GM23338 (cell line): ENCODE measurements at regions not wholly inside any gene's neighbourhood (a gene's known extent, or its start where the extent isn't known, plus 50 kb on each side); places are given as distances from the start of the nearest gene placed in this dataset.

Experiments used
- ATAC-seq: fragments of 200-7000 bp; cut with Tn5 transposase; 3 replicates; pipeline ENCODE4 v1.9.1; 2020
- DNase-seq: peaks from one replicate; pipeline ENCODE4 v3.0.0-alpha.2; 2015; ENCODE audit warnings: low spot score
- H2AFZ ChIP-seq: fragments of 200-600 bp; sonication (generic); 2 replicates; pipeline ENCODE4 v1.8.0; 2016; ENCODE audit warnings: antibody characterized with exemption, mild to moderate bottlenecking, moderate library complexity
- H3F3A ChIP-seq: fragments of 200-600 bp; sonication (generic); replicated peaks from 2 replicates; pipeline ENCODE4 v1.8.0; 2017; ENCODE audit warnings: antibody characterized with exemption, mixed run types, low read depth
- H3K27ac ChIP-seq: fragments of 200-600 bp; sonication (generic); 2 replicates; pipeline ENCODE4 v1.6.1; 2016; ENCODE audit warnings: low read depth
- H3K27me3 ChIP-seq: fragments of 200-600 bp; sonication (generic); 2 replicates; pipeline ENCODE4 v1.8.0; 2016; ENCODE audit warnings: mild to moderate bottlenecking, mixed run types, moderate library complexity; ENCODE audit not compliant: insufficient read depth
- H3K36me3 ChIP-seq: fragments of 200-600 bp; sonication (generic); 2 replicates; pipeline ENCODE4 v1.8.0; 2016; ENCODE audit warnings: mild to moderate bottlenecking; ENCODE audit not compliant: insufficient read depth
- H3K4me1 ChIP-seq: fragments of 200-600 bp; sonication (generic); 2 replicates; pipeline ENCODE4 v1.8.0; 2016; ENCODE audit warnings: mild to moderate bottlenecking, moderate library complexity; ENCODE audit not compliant: insufficient read depth
- H3K4me2 ChIP-seq: fragments of 200-600 bp; sonication (generic); 2 replicates; pipeline ENCODE4 v1.7.1; 2017; ENCODE audit warnings: mixed run types
- H3K4me3 ChIP-seq: fragments of 200-600 bp; sonication (generic); 2 replicates; pipeline ENCODE4 v1.6.1; 2016; ENCODE audit warnings: mixed run types
- H3K79me2 ChIP-seq: fragments of 200-600 bp; sonication (generic); replicated peaks from 2 replicates; pipeline ENCODE4 v1.8.0; 2017; ENCODE audit warnings: mild to moderate bottlenecking; ENCODE audit not compliant: insufficient read depth
- H3K9me2 ChIP-seq: fragments of 200-600 bp; sonication (generic); 2 replicates; pipeline ENCODE4 v1.8.0; 2017; ENCODE audit not compliant: insufficient read depth
- H4K20me1 ChIP-seq: fragments of 200-600 bp; sonication (generic); replicated peaks from 2 replicates; pipeline ENCODE4 v1.8.0; 2017; ENCODE audit warnings: mild to moderate bottlenecking; ENCODE audit not compliant: insufficient read depth
- H3K27ac Mint-ChIP-seq: 2 replicates; pipeline ENCODE4 v1.8.0; 2020; ENCODE audit warnings: inconsistent platforms, mild to moderate bottlenecking, moderate library complexity, mixed read lengths
- H3K27me3 Mint-ChIP-seq: 3 replicates; pipeline ENCODE4 v1.8.0; 2022; ENCODE audit warnings: low read depth, mild to moderate bottlenecking, moderate library complexity, mixed read lengths, inconsistent platforms; ENCODE audit not compliant: insufficient read depth, poor library complexity
- H3K36me3 Mint-ChIP-seq: 3 replicates; pipeline ENCODE4 v1.8.0; 2021; ENCODE audit warnings: low read depth, mild to moderate bottlenecking, inconsistent platforms, moderate library complexity, mixed read lengths
- H3K4me1 Mint-ChIP-seq: 3 replicates; pipeline ENCODE4 v1.8.0; 2020; ENCODE audit warnings: mild to moderate bottlenecking, inconsistent platforms, mixed read lengths
- H3K4me3 Mint-ChIP-seq: 3 replicates; pipeline ENCODE4 v1.8.0; 2021; ENCODE audit warnings: moderate library complexity, mild to moderate bottlenecking, inconsistent platforms, mixed read lengths
- H3K9me3 Mint-ChIP-seq: 3 replicates; pipeline ENCODE4 v1.8.0; 2020; ENCODE audit warnings: moderate library complexity, mild to moderate bottlenecking, inconsistent platforms, mixed read lengths
- CREB1 ChIP-seq: fragments of 250-450 bp; sonication (Bioruptor Pico); IDR thresholded peaks from 2 replicates; pipeline ENCODE4 v1.5.0; 2020; ENCODE audit warnings: low read depth, mild to moderate bottlenecking, moderate library complexity
- CTCF ChIP-seq, 2 experiments: fragments of 200-600 bp in 1 of 2; sonication (generic) in 1 of 2; conservative IDR thresholded peaks; 2 replicates each; pipeline versions ENCODE4 v1.5.1 to v1.6.1; 2016 to 2017; ENCODE audit warnings: antibody characterized with exemption in 2 of 2, low read depth in 2 of 2, mild to moderate bottlenecking in 2 of 2, moderate library complexity in 1 of 2
- EZH2 ChIP-seq: fragments of 200-600 bp; sonication (generic); IDR thresholded peaks from one replicate; pipeline ENCODE4 v1.8.0; 2017; ENCODE audit warnings: antibody characterized with exemption, mild to moderate bottlenecking, low read depth; ENCODE audit not compliant: unreplicated experiment
- EZH2phosphoT487 ChIP-seq: fragments of 200-600 bp; sonication (generic); IDR thresholded peaks from one replicate; pipeline ENCODE4 v1.8.1; 2018; ENCODE audit warnings: antibody characterized with exemption; ENCODE audit not compliant: unreplicated experiment
- JUNB ChIP-seq: IDR thresholded peaks from one replicate; pipeline ENCODE4 v1.6.1; 2016; ENCODE audit warnings: antibody characterized with exemption; ENCODE audit not compliant: unreplicated experiment
- NANOG ChIP-seq: IDR thresholded peaks from 2 replicates; pipeline ENCODE4 v1.6.1; 2016; ENCODE audit warnings: antibody characterized with exemption, borderline replicate concordance
- STAT1 ChIP-seq: IDR thresholded peaks from one replicate; pipeline ENCODE4 v1.6.1; 2016; ENCODE audit warnings: antibody characterized with exemption; ENCODE audit not compliant: unreplicated experiment
- ZNF114 ChIP-seq: fragments of 250-450 bp; sonication (Bioruptor Pico); IDR thresholded peaks from 2 replicates; pipeline ENCODE4 v1.5.0; 2020; ENCODE audit warnings: mild to moderate bottlenecking, moderate library complexity
- ZNF331 ChIP-seq: fragments of 250-450 bp; sonication (Bioruptor Pico); IDR thresholded peaks from 2 replicates; pipeline ENCODE4 v1.5.0; 2020; ENCODE audit warnings: low read depth, mild to moderate bottlenecking, moderate library complexity
- TF ChIP-seq, protein P1 (sequence below): IDR thresholded peaks from one replicate; pipeline ENCODE4 v1.6.1; 2018; ENCODE audit warnings: antibody characterized with exemption; ENCODE audit not compliant: unreplicated experiment

GRCh38 chr14:34009956-34010355, 59.1 kb upstream of the EGLN3 start (continued):
- TF ChIP-seq, protein P1, sequence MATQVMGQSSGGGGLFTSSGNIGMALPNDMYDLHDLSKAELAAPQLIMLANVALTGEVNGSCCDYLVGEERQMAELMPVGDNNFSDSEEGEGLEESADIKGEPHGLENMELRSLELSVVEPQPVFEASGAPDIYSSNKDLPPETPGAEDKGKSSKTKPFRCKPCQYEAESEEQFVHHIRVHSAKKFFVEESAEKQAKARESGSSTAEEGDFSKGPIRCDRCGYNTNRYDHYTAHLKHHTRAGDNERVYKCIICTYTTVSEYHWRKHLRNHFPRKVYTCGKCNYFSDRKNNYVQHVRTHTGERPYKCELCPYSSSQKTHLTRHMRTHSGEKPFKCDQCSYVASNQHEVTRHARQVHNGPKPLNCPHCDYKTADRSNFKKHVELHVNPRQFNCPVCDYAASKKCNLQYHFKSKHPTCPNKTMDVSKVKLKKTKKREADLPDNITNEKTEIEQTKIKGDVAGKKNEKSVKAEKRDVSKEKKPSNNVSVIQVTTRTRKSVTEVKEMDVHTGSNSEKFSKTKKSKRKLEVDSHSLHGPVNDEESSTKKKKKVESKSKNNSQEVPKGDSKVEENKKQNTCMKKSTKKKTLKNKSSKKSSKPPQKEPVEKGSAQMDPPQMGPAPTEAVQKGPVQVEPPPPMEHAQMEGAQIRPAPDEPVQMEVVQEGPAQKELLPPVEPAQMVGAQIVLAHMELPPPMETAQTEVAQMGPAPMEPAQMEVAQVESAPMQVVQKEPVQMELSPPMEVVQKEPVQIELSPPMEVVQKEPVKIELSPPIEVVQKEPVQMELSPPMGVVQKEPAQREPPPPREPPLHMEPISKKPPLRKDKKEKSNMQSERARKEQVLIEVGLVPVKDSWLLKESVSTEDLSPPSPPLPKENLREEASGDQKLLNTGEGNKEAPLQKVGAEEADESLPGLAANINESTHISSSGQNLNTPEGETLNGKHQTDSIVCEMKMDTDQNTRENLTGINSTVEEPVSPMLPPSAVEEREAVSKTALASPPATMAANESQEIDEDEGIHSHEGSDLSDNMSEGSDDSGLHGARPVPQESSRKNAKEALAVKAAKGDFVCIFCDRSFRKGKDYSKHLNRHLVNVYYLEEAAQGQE: no peak
- TF ChIP-seq NANOG (no peak), STAT1 (no peak), ZNF114 (CRISPR knock-in tag) (no peak), CREB1 (CRISPR knock-in tag) (no peak), ZNF331 (CRISPR knock-in tag) (no peak), EZH2phosphoT487 (no peak)

GRCh38 chr14:34007902-34008301, 57.0 kb upstream of the EGLN3 start:
- H3K36me3 Mint-ChIP-seq: no peaks in the 10 kb centered on the region
- H3K27me3 ChIP-seq: no peaks in the 10 kb centered on the region

More at GRCh38 chr14:34007902-34008301, 57.0 kb upstream of the EGLN3 start:
- Histone ChIP-seq H3K27ac (no peak overlapping the region), H3K4me1 (peaks cover 9% of the 10 kb centered on the region; the same call in 1 of the 2 replicates), H3K36me3 (no peaks in the 10 kb centered on the region), H2AFZ (no peak overlapping the region), H3K4me3 (no peak overlapping the region), H3K9me2 (peaks cover 13% of the 10 kb centered on the region), H3K4me2 (no peak overlapping the region), H3F3A (no peaks in the 10 kb centered on the region), H3K79me2 (no peaks in the 10 kb centered on the region), H4K20me1 (no peaks in the 10 kb centered on the region)
- no peak for ATAC-seq
- no peak for DNase-seq
- no peak overlapping the region for H3K27ac Mint-ChIP-seq
- H3K27me3 Mint-ChIP-seq: peaks cover 2% of the 10 kb centered on the region
- no peak overlapping the region for H3K4me3 Mint-ChIP-seq
- no peaks in the 10 kb centered on the region for H3K9me3 Mint-ChIP-seq
- peaks cover 5% of the 10 kb centered on the region for H3K4me1 Mint-ChIP-seq
- TF ChIP-seq EZH2phosphoT487 (no peak), CREB1 (CRISPR knock-in tag) (no peak), JUNB (no peak), NANOG (no peak), EZH2 (no peak), ZNF331 (CRISPR knock-in tag) (no peak), CTCF (conservative IDR thresholded peaks at IDR 0.05; ENCODE audit: low read depth in 2 of 2) (no peak), ZNF114 (CRISPR knock-in tag) (no peak)
